Fibroblast of villous mesenchyme (primary cell): ENCODE measurements at regions not wholly inside any gene's neighbourhood (a gene's known extent, or its start where the extent isn't known, plus 50 kb on each side); places are given as distances from the start of the nearest gene placed in this dataset.

ENCODE experiments used
- DNase-seq: peaks from one replicate; pipeline ENCODE4 v3.0.0-alpha.2; 2010; ENCODE audit warnings: low read depth
- H3K4me3 ChIP-seq: 2 replicates; pipeline ENCODE4 v1.5.1; 2011; ENCODE audit warnings: low read depth, mild to moderate bottlenecking, low read length
- CTCF ChIP-seq: IDR thresholded peaks from 2 replicates; pipeline ENCODE4 v1.5.1; 2012; ENCODE audit warnings: low read depth, mild to moderate bottlenecking, low read length; ENCODE audit not compliant: insufficient read depth

- no peak overlapping the region for H3K4me3 ChIP-seq
- TF ChIP-seq CTCF = peak; percentile 6
- DNase-seq = no peak
These were observed 97.2 kb upstream of the TMEM260 start for GRCh38 chr14:56482310-56482911.

GRCh38 chr14:56487090-56487667 is 92.4 kb upstream of the TMEM260 start:
- peak; percentile 37 for DNase-seq
- H3K4me3 ChIP-seq = no peak overlapping the region

GRCh38 chr14:56487761-56488160 is 91.8 kb upstream of the TMEM260 start:
- peak; percentile 27 for DNase-seq
- TF ChIP-seq CTCF = no peak
- no peak overlapping the region for H3K4me3 ChIP-seq

More at GRCh38 chr14:56487090-56487667, 92.4 kb upstream of the TMEM260 start:
- TF ChIP-seq CTCF = peak; percentile 59

GRCh38 chr14:56488306-56488705 is 91.3 kb upstream of the TMEM260 start:
- H3K4me3 ChIP-seq = no peak overlapping the region
- no peak for TF ChIP-seq CTCF
- no peak for DNase-seq

GRCh38 chr14:56490379-56490778 is 89.2 kb upstream of the TMEM260 start:
- peak; percentile 43 for DNase-seq
- no peak overlapping the region for H3K4me3 ChIP-seq
- peak; percentile 54 for TF ChIP-seq CTCF

- no peak overlapping the region for H3K4me3 ChIP-seq
- DNase-seq = peak; percentile 48
- TF ChIP-seq CTCF = peak; percentile 80
These were observed 88.0 kb upstream of the TMEM260 start for GRCh38 chr14:56491299-56492285.
